ENCODE measurements at regions not wholly inside any gene's neighbourhood (a gene's known extent, or its start where the extent isn't known, plus 50 kb on each side); places are given as distances from the start of the nearest gene placed in this dataset.

GRCh38 chr3:152718810-152719209 lies 116.1 kb upstream of the P2RY1 start:
- TF ChIP-seq EZH2phosphoT487 (conservative IDR thresholded peaks at IDR 0.05; ENCODE audit: low read length) = no peak
- TF ChIP-seq, protein P1, sequence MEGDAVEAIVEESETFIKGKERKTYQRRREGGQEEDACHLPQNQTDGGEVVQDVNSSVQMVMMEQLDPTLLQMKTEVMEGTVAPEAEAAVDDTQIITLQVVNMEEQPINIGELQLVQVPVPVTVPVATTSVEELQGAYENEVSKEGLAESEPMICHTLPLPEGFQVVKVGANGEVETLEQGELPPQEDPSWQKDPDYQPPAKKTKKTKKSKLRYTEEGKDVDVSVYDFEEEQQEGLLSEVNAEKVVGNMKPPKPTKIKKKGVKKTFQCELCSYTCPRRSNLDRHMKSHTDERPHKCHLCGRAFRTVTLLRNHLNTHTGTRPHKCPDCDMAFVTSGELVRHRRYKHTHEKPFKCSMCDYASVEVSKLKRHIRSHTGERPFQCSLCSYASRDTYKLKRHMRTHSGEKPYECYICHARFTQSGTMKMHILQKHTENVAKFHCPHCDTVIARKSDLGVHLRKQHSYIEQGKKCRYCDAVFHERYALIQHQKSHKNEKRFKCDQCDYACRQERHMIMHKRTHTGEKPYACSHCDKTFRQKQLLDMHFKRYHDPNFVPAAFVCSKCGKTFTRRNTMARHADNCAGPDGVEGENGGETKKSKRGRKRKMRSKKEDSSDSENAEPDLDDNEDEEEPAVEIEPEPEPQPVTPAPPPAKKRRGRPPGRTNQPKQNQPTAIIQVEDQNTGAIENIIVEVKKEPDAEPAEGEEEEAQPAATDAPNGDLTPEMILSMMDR (IDR thresholded peaks at IDR 0.05; ENCODE audit: insufficient read depth, low read length, poor library complexity, severe bottlenecking) = no peak

All from SU-DHL-6 (cell line).